Activated T-helper 17 cell treated with anti-CD3 and anti-CD28 coated beads, Interleukin-2, amount 50 U/mL, for 72 hours (primary cell): ENCODE measurements at regions not wholly inside any gene's neighbourhood (a gene's known extent, or its start where the extent isn't known, plus 50 kb on each side); places are given as distances from the start of the nearest gene placed in this dataset.
A peak's percentile ranks its signal among the peaks of the same experiment; 100 is the strongest.
"Not testable (repeated sequence)": the region's sequence is repeated elsewhere in the genome, so short reads cannot be mapped to it uniquely, and the experiment has no call there.

Experiments
- ATAC-seq: fragments of 150-1000 bp; cut with Tn5 transposase; replicated peaks from 2 replicates; pipeline ENCODE4 v1.10.0; 2021; ENCODE audit warnings: mild to moderate bottlenecking, moderate library complexity
- H3K27ac Mint-ChIP-seq: one replicate; pipeline ENCODE4 v1.8.0; 2022; ENCODE audit warnings: mixed read lengths
- H3K27me3 Mint-ChIP-seq: one replicate; pipeline ENCODE4 v1.8.0; 2022; ENCODE audit warnings: mixed read lengths
- H3K36me3 Mint-ChIP-seq: one replicate; pipeline ENCODE4 v1.8.0; 2022; ENCODE audit warnings: low read depth, mild to moderate bottlenecking, mixed read lengths
- H3K4me1 Mint-ChIP-seq: one replicate; pipeline ENCODE4 v1.8.0; 2022; ENCODE audit warnings: mixed read lengths
- H3K4me3 Mint-ChIP-seq: one replicate; pipeline ENCODE4 v1.8.0; 2022; ENCODE audit warnings: mild to moderate bottlenecking, mixed read lengths
- H3K9me3 Mint-ChIP-seq: one replicate; pipeline ENCODE4 v1.8.0; 2022; ENCODE audit warnings: mixed read lengths

DNA sequence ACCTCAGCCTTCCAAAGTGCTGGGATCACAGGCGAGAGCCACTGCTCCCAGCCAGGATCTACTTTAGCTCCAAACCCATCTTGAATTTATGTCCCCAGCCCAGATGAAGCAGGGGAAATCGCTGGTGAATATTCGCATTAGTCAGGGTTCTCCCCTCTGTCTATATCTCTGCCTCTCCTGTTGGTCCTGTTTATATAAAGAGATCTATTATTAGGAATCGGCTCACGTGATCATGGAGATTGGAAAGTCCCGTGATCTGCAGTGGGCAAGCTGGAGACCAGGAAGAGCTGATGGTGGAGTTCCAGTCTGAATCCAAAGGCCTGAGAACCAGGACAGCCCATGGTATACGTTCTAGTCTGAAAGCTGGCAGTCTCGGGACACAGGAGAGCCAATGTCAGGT, 382.8 kb downstream of the SEC14L1 start:
- H3K27ac Mint-ChIP-seq = no peak overlapping the region
- H3K4me1 Mint-ChIP-seq = no peaks in the 10 kb centered on the region
- H3K4me3 Mint-ChIP-seq = no peak overlapping the region
- no peaks in the 10 kb centered on the region for H3K9me3 Mint-ChIP-seq
- peaks cover 7% of the 10 kb centered on the region for H3K27me3 Mint-ChIP-seq
- no peaks in the 10 kb centered on the region for H3K36me3 Mint-ChIP-seq
- no peak for ATAC-seq

DNA sequence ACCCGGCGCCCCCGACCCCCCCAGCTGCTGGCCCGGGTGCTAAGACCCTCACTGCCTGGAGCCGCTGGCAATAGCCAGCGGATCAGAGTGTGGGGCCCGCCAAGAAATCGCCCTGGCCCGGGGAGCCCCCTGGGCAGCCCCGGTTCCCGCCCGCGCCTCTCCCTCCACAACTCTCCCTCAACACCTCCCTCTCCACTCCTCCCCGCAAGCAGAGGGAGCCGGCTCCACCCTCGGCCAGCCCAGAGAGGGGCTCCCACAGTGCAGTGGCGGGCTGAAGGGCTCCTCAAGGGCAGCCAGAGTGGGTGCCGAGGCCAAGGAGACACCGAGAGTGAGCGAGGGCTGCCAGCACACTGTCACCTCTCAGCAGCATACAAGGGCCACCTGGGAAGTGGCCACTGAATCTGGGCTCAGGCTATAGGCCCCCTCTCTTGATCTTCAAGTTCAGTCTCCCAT, 385.5 kb downstream of the SEC14L1 start:
- ATAC-seq = no peak
- Mint-ChIP-seq H3K27ac (no peak overlapping the region), H3K4me1 (no peaks in the 10 kb centered on the region), H3K9me3 (no peaks in the 10 kb centered on the region), H3K36me3 (no peaks in the 10 kb centered on the region), H3K4me3 (no peak overlapping the region), H3K27me3 (peaks cover 11% of the 10 kb centered on the region)

DNA sequence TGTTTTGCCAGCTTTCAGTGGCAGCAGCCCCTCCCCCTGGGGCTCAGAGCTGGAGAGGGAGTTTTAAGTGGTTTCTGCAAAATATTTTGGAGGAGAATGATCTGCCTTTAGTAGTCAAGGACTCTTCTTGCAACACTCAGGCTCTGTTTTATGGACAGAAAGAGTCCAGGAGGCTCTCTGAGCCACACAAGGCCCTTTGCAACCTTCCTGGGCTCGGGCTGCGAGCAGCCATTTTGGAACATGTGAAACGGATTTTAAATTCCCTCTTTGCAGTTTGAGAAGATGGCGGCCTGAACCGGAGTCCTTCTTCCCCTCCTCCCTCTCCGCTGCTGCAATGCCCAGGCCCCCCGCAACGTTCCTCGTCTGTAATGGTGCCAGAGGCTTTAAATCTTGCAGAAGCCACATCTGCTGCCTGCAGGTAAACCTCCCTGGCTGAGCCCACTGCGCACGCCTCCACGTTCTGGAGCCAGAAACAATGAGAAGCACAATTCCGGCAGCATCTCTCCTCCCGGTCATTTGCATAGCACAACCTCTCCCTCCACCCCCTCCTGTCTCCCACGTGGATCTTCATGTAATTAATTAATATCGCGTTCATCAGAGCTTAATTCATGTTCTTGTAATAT, 386.1 kb downstream of the SEC14L1 start:
- peaks cover 11% of the 10 kb centered on the region for H3K27me3 Mint-ChIP-seq
- H3K36me3 Mint-ChIP-seq = no peaks in the 10 kb centered on the region
- H3K9me3 Mint-ChIP-seq = no peaks in the 10 kb centered on the region
- H3K4me3 Mint-ChIP-seq = no peak overlapping the region
- H3K4me1 Mint-ChIP-seq = no peaks in the 10 kb centered on the region
- ATAC-seq = no peak
- H3K27ac Mint-ChIP-seq = no peak overlapping the region

GRCh38 chr17:77527409-77527808, 386.6 kb downstream of the SEC14L1 start:
- ATAC-seq = no peak
- H3K4me3 Mint-ChIP-seq = no peak overlapping the region
- no peaks in the 10 kb centered on the region for H3K36me3 Mint-ChIP-seq
- no peak overlapping the region for H3K27ac Mint-ChIP-seq
- no peaks in the 10 kb centered on the region for H3K4me1 Mint-ChIP-seq
- peaks cover 11% of the 10 kb centered on the region for H3K27me3 Mint-ChIP-seq
- H3K9me3 Mint-ChIP-seq = no peaks in the 10 kb centered on the region

DNA sequence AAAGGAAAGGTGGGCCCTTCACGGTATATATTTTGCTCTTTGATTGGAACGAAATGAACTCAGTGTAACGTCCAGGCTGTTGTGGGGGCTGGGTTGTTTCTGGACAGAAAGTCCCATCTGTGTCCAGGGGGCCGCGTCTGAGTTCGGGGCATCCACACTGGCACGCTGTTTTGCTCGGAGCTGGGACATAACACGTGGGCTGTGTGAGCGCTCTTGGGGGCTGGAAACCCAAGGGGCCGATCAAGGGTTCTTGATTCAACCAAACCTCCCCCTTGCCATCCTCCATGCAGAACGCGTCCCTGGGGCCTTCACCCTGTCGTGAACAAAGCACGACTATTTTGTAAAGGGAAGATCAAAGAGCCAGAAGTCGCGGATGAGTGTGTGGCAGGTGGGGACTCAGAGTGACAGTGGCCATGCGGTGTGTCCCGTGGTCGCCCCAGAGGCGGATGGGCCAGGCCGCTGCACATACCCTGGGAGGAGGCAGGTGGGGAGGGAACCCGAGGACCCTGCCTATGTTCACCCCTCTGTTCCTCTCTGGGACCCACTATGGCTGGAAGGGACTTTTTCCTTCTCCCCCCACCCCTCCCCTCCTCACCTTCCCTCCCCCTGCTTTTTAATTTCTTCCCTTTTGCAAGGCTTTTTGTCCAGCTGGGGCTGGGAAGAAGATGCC, 387.2 kb downstream of the SEC14L1 start:
- H3K4me3 Mint-ChIP-seq = no peak overlapping the region

GRCh38 chr17:77528516-77529327, 388.0 kb downstream of the SEC14L1 start:
- no peak overlapping the region for H3K27ac Mint-ChIP-seq
- no peaks in the 10 kb centered on the region for H3K36me3 Mint-ChIP-seq
- no peaks in the 10 kb centered on the region for H3K4me1 Mint-ChIP-seq
- peak overlapping the region; percentile 33 for H3K4me3 Mint-ChIP-seq
- peaks cover 11% of the 10 kb centered on the region for H3K27me3 Mint-ChIP-seq
- ATAC-seq = peak; percentile 48
- H3K9me3 Mint-ChIP-seq = no peaks in the 10 kb centered on the region

More for the DNA sequence above, 387.2 kb downstream of the SEC14L1 start:
- Mint-ChIP-seq H3K36me3 (no peaks in the 10 kb centered on the region), H3K27me3 (peaks cover 11% of the 10 kb centered on the region), H3K9me3 (no peaks in the 10 kb centered on the region), H3K27ac (no peak overlapping the region), H3K4me1 (no peaks in the 10 kb centered on the region)
- ATAC-seq = no peak

DNA sequence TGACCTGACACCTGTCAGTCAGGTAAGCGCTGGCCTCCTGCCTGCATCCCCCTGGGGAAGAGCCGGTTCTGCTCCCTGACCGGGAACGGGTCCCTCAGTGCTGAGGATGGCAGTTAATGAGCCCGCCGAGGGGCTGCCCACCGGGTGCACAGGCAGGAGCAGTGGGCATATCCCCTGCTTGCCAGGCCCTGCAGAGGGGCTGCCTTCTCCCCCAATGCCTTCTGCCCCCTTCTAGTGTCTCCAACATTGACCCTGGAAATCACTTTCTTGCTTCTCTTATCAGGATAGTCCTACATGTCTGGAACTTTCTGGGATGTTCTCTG, 388.5 kb downstream of the SEC14L1 start:
- Mint-ChIP-seq H3K27me3 (peaks cover 13% of the 10 kb centered on the region), H3K4me1 (no peaks in the 10 kb centered on the region), H3K36me3 (no peaks in the 10 kb centered on the region), H3K9me3 (peaks cover 2% of the 10 kb centered on the region), H3K4me3 (peak overlapping the region; percentile 33), H3K27ac (no peak overlapping the region)
- ATAC-seq = no peak

DNA sequence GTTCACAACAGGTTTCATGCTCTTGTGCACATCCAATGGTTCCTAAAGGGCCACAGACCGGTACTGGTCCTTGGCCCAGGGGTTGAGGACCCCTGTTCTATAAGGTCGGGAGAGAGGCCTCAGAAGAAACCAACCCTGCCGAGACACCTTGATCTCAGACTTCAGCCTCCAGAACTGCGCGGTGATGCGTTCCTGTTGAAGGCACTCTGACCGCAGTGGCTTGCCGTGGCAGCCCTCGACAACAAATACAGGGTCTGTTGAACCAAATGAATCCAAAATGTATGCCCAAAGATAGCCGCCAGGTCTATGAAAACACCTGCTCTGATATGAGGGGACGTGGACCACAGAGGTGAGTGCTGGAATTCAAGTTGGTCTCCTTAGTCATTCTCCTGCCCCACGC, 389.8 kb downstream of the SEC14L1 start:
- no peaks in the 10 kb centered on the region for H3K4me1 Mint-ChIP-seq
- H3K27me3 Mint-ChIP-seq = peaks cover 15% of the 10 kb centered on the region
- no peak overlapping the region for H3K27ac Mint-ChIP-seq
- H3K9me3 Mint-ChIP-seq = peaks cover 3% of the 10 kb centered on the region
- no peak overlapping the region for H3K4me3 Mint-ChIP-seq
- ATAC-seq = no peak
- no peaks in the 10 kb centered on the region for H3K36me3 Mint-ChIP-seq

- H3K9me3 Mint-ChIP-seq = peaks cover 3% of the 10 kb centered on the region
- no peaks in the 10 kb centered on the region for H3K4me1 Mint-ChIP-seq
- no peak overlapping the region for H3K27ac Mint-ChIP-seq
- no peak overlapping the region for H3K4me3 Mint-ChIP-seq
- no peak for ATAC-seq
- peaks cover 15% of the 10 kb centered on the region for H3K27me3 Mint-ChIP-seq
- no peaks in the 10 kb centered on the region for H3K36me3 Mint-ChIP-seq
These were observed 390.2 kb downstream of the SEC14L1 start for GRCh38 chr17:77531002-77531401.

DNA sequence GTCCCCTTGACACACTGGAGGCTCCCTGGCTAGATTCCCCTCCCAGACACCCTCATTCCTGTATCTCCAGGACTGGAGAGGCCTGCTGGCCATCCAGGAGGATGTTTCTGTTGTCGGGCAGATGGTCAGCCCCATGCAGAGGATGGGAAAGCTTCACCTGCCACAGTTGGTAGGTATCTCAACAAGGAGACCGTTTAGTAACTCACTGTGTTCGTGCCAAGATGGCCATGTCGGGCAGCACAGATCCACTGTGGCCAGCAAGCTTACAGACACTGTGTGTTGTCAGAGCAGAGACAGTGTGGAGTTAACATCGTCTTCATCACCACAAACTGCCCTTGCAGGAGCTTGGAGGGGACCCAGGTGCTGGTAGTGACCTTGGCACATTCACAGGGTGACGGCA, 390.9 kb downstream of the SEC14L1 start:
- H3K36me3 Mint-ChIP-seq = no peaks in the 10 kb centered on the region
- H3K9me3 Mint-ChIP-seq = peaks cover 3% of the 10 kb centered on the region
- no peaks in the 10 kb centered on the region for H3K4me1 Mint-ChIP-seq
- ATAC-seq = no peak
- H3K27ac Mint-ChIP-seq = no peak overlapping the region
- no peak overlapping the region for H3K4me3 Mint-ChIP-seq
- peaks cover 15% of the 10 kb centered on the region for H3K27me3 Mint-ChIP-seq

- H3K9me3 Mint-ChIP-seq, ATAC-seq, H3K36me3 Mint-ChIP-seq, H3K27ac Mint-ChIP-seq, H3K4me3 Mint-ChIP-seq, H3K4me1 Mint-ChIP-seq: not testable (repeated sequence)
- peaks cover 12% of the 10 kb centered on the region for H3K27me3 Mint-ChIP-seq
These were observed 392.9 kb downstream of the SEC14L1 start for GRCh38 chr17:77533697-77534096.

DNA sequence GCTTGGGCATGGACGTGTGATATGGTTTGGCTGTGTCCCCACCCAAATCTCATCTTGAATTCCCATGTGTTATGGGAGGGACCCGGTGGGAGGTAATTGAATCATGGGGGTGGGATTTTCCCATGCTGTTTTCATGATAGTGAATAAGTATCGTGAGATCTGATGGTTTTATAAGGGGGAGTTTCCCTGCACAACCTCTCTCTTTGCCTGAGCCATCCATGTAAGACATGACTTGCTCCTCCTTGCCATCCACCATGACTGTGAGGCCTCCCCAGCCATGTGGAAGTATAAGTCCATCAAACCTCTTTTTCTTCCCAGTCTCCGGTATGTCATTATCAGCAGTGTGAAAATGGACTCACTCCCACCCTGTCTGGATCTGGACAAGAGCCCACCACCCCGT, 393.4 kb downstream of the SEC14L1 start:
- H3K27ac Mint-ChIP-seq = no peak overlapping the region
- H3K36me3 Mint-ChIP-seq = no peaks in the 10 kb centered on the region
- H3K27me3 Mint-ChIP-seq = peaks cover 12% of the 10 kb centered on the region
- no peak for ATAC-seq
- H3K4me1 Mint-ChIP-seq = no peaks in the 10 kb centered on the region
- peaks cover 3% of the 10 kb centered on the region for H3K9me3 Mint-ChIP-seq
- H3K4me3 Mint-ChIP-seq = no peak overlapping the region

- Mint-ChIP-seq H3K27me3 (peaks cover 11% of the 10 kb centered on the region), H3K9me3 (peaks cover 3% of the 10 kb centered on the region), H3K4me1 (no peaks in the 10 kb centered on the region), H3K4me3 (no peak overlapping the region), H3K36me3 (no peaks in the 10 kb centered on the region), H3K27ac (no peak overlapping the region)
- no peak for ATAC-seq
These were observed 394.7 kb downstream of the SEC14L1 start for GRCh38 chr17:77535435-77535834.

- no peak overlapping the region for H3K4me3 Mint-ChIP-seq
- H3K4me1 Mint-ChIP-seq = no peaks in the 10 kb centered on the region
- H3K9me3 Mint-ChIP-seq = peaks cover 3% of the 10 kb centered on the region
- no peak overlapping the region for H3K27ac Mint-ChIP-seq
- peaks cover 12% of the 10 kb centered on the region for H3K27me3 Mint-ChIP-seq
- no peak for ATAC-seq
- no peaks in the 10 kb centered on the region for H3K36me3 Mint-ChIP-seq
These were observed 395.1 kb downstream of the SEC14L1 start for GRCh38 chr17:77535892-77536291.

DNA sequence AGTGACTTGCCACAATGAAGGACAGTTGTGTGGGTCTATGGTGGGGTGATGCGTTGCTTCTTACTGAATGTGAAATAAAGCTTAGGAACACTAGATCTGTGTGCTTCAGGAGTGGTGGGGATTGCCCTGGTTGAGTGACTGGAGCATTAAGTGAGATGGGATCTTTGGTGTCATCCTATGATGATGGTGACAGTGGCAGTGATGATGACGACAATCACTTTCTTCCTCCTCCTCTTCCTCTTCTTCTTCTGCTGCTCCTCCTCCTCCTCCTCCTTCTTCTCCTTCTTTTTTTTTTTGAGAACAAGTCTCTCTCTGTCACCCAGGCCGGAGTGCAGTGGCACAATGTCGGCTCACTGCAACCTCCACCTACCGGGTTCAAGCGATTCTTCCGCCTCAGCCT, 396.8 kb downstream of the SEC14L1 start:
- peak overlapping the region; percentile 16 for H3K27ac Mint-ChIP-seq
- ATAC-seq = no peak
- H3K4me3 Mint-ChIP-seq = no peak overlapping the region
- H3K27me3 Mint-ChIP-seq = peaks cover 16% of the 10 kb centered on the region
- H3K9me3 Mint-ChIP-seq = peaks cover 3% of the 10 kb centered on the region
- no peaks in the 10 kb centered on the region for H3K36me3 Mint-ChIP-seq
- H3K4me1 Mint-ChIP-seq = no peaks in the 10 kb centered on the region
